ENCODE measurements at regions not wholly inside any gene's neighbourhood (a gene's known extent, or its start where the extent isn't known, plus 50 kb on each side); places are given as distances from the start of the nearest gene placed in this dataset.

GRCh38 chr6:91606148-91606901 is 1019.5 kb upstream of the MAP3K7 start:
- Histone ChIP-seq H3K27me3 (ENCODE audit: control insufficient read depth in 2 of 2, insufficient read depth in 2 of 2, low read length in 2 of 2) (no peaks in the 10 kb centered on the region), H3K9ac (ENCODE audit: insufficient read depth, low read length, poor library complexity, severe bottlenecking) (no peak overlapping the region), H2AFZ (ENCODE audit: insufficient read depth, low read depth, low read length, poor library complexity, severe bottlenecking) (no peak overlapping the region), H3K36me3 (replicated peaks in 1 of 2; ENCODE audit: control insufficient read depth in 1 of 2, insufficient read depth in 2 of 2, low read length in 2 of 2) (no peaks in the 10 kb centered on the region), H4K20me1 (ENCODE audit: insufficient read depth, low read length) (no peaks in the 10 kb centered on the region), H3K27ac (ENCODE audit: low read depth in 1 of 2, low read length in 2 of 2) (no peak overlapping the region), H3K4me3 (replicated peaks in 1 of 3; ENCODE audit: low read depth in 2 of 3, low read length in 3 of 3) (no peak overlapping the region), H3K79me2 (ENCODE audit: insufficient read depth, low read length) (no peaks in the 10 kb centered on the region), H3K4me1 (ENCODE audit: control insufficient read depth in 1 of 2, insufficient read depth in 2 of 2, low read length in 2 of 2) (no peaks in the 10 kb centered on the region), H3K4me2 (replicated peaks; ENCODE audit: extremely low read depth, low read length, poor library complexity, severe bottlenecking) (no peak overlapping the region), H3K9me3 (replicated peaks in 1 of 2; ENCODE audit: control insufficient read depth in 1 of 2, insufficient read depth in 1 of 2, low read length in 2 of 2) (peaks cover 0 to 8% of the 10 kb centered on the region in 2 donors)
- Mint-ChIP-seq H3K36me3 (no peaks in the 10 kb centered on the region), H3K4me1 (no peaks in the 10 kb centered on the region), H3K9me3 (peaks cover 0 to 4% (median 2%) of the 10 kb centered on the region in 7 donors), H3K27me3 (ENCODE audit: low read depth in 3 of 3) (no peaks in the 10 kb centered on the region), H3K4me3 (no peak overlapping the region), H3K27ac (no peak overlapping the region)
- TF ChIP-seq CTCF (IDR thresholded peaks at IDR 0.05), result no peak
- 100% methylated on average over 2 of the region's 7 CpGs for WGBS (ENCODE audit: insufficient coverage)
- DNase-seq, result no peak
- intact Hi-C loops (cut with micrococcal nuclease), result no loop called here

GRCh38 chr6:91600561-91600960 is 1013.7 kb upstream of the MAP3K7 start:
- WGBS (ENCODE audit: insufficient coverage), result no CpG with 5 or more reads among the region's 2 CpGs
- H4K20me1 ChIP-seq (ENCODE audit: insufficient read depth, low read length), result no peaks in the 10 kb centered on the region
- H3K9ac ChIP-seq (ENCODE audit: insufficient read depth, low read length, poor library complexity, severe bottlenecking), result no peak overlapping the region

More at GRCh38 chr6:91600561-91600960, 1013.7 kb upstream of the MAP3K7 start:
- Histone ChIP-seq H3K4me3 (replicated peaks in 1 of 3; ENCODE audit: low read depth in 2 of 3, low read length in 3 of 3) (no peak overlapping the region), H3K27ac (ENCODE audit: low read depth in 1 of 2, low read length in 2 of 2) (no peak overlapping the region), H3K79me2 (ENCODE audit: insufficient read depth, low read length) (no peaks in the 10 kb centered on the region), H3K4me1 (ENCODE audit: control insufficient read depth in 1 of 2, insufficient read depth in 2 of 2, low read length in 2 of 2) (no peaks in the 10 kb centered on the region), H3K27me3 (ENCODE audit: control insufficient read depth in 2 of 2, insufficient read depth in 2 of 2, low read length in 2 of 2) (no peaks in the 10 kb centered on the region), H3K9me3 (replicated peaks in 1 of 2; ENCODE audit: control insufficient read depth in 1 of 2, insufficient read depth in 1 of 2, low read length in 2 of 2) (peaks cover 0 to 8% of the 10 kb centered on the region in 2 donors), H3K4me2 (replicated peaks; ENCODE audit: extremely low read depth, low read length, poor library complexity, severe bottlenecking) (no peak overlapping the region), H2AFZ (ENCODE audit: insufficient read depth, low read depth, low read length, poor library complexity, severe bottlenecking) (no peak overlapping the region), H3K36me3 (replicated peaks in 1 of 2; ENCODE audit: control insufficient read depth in 1 of 2, insufficient read depth in 2 of 2, low read length in 2 of 2) (no peaks in the 10 kb centered on the region)
- H3K36me3 Mint-ChIP-seq, result no peaks in the 10 kb centered on the region
- no peak overlapping the region for H3K27ac Mint-ChIP-seq
- intact Hi-C loops (cut with micrococcal nuclease), result no loop called here
- peaks cover 0 to 4% (median 2%) of the 10 kb centered on the region in 7 donors for H3K9me3 Mint-ChIP-seq
- DNase-seq, result no peak
- no peak overlapping the region for H3K4me3 Mint-ChIP-seq
- no peaks in the 10 kb centered on the region for H3K27me3 Mint-ChIP-seq (ENCODE audit: low read depth in 3 of 3)
- H3K4me1 Mint-ChIP-seq, result no peaks in the 10 kb centered on the region
- no peak for TF ChIP-seq CTCF (IDR thresholded peaks at IDR 0.05)
